ENCODE measurements at regions not wholly inside any gene's neighbourhood (a gene's known extent, or its start where the extent isn't known, plus 50 kb on each side); places are given as distances from the start of the nearest gene placed in this dataset.

- no peak for TF ChIP-seq POLR2AphosphoS5 (IDR thresholded peaks at IDR 0.05; ENCODE audit: borderline replicate concordance, low read depth, low read length)
- TF ChIP-seq EZH2 (IDR thresholded peaks at IDR 0.05) = no peak
These were observed 186.5 kb upstream of the NRG3 start for GRCh38 chr10:81688459-81688858.
